ENCODE measurements at regions not wholly inside any gene's neighbourhood (a gene's known extent, or its start where the extent isn't known, plus 50 kb on each side); places are given as distances from the start of the nearest gene placed in this dataset.

GRCh38 chr13:20344836-20345490, 112.8 kb upstream of the GJB6 start:
- TF ChIP-seq EZH2 (IDR thresholded peaks at IDR 0.05; ENCODE audit: low read length) (no peak), CTCF (optimal IDR thresholded peaks at IDR 0.05 in 1 of 3, IDR thresholded peaks at IDR 0.05 in 1 of 3, conservative IDR thresholded peaks at IDR 0.05 in 1 of 3; ENCODE audit: extremely low read depth in 1 of 3, insufficient read depth in 2 of 3, low read length in 3 of 3) (no peak)
- Histone ChIP-seq H4K20me1 (ENCODE audit: control insufficient read depth, extremely low read depth, insufficient read depth, low read length) (no peaks in the 10 kb centered on the region), H3K4me2 (ENCODE audit: control insufficient read depth, extremely low read depth, insufficient read depth, low read depth, low read length) (no peak overlapping the region), H3K27ac (ENCODE audit: control insufficient read depth, insufficient read depth, low read length) (no peak overlapping the region), H3K4me1 (ENCODE audit: control insufficient read depth, extremely low read depth, insufficient read depth, low read length) (peaks cover 20% of the 10 kb centered on the region), H3K79me2 (ENCODE audit: control insufficient read depth, insufficient read depth, low read length) (no peaks in the 10 kb centered on the region), H3K27me3 (ENCODE audit: control insufficient read depth, extremely low read depth, insufficient read depth, low read length) (no peaks in the 10 kb centered on the region), H3K9me1 (ENCODE audit: control insufficient read depth, extremely low read depth, insufficient read depth, low read length) (no peaks in the 10 kb centered on the region), H3K4me3 (ENCODE audit: control insufficient read depth in 2 of 3, extremely low read depth in 1 of 3, insufficient read depth in 2 of 3, low read depth in 1 of 3, low read length in 3 of 3) (no peak overlapping the region), H3K36me3 (ENCODE audit: control insufficient read depth in 2 of 2, extremely low read depth in 1 of 2, insufficient read depth in 2 of 2, low read length in 2 of 2) (no peaks in the 10 kb centered on the region), H3K9ac (ENCODE audit: control insufficient read depth, extremely low read depth, insufficient read depth, low read length) (no peak overlapping the region), H2AFZ (ENCODE audit: control insufficient read depth, low read length) (no peak overlapping the region), H3K9me3 (ENCODE audit: control insufficient read depth, low read depth, low read length) (no peaks in the 10 kb centered on the region)
- dilution Hi-C loops (cut with MboI; ENCODE audit: extremely low pct_ligation_motif_present, low sequenced_read_pairs), result no loop called here
- no peak for DNase-seq (ENCODE audit: low read depth, low spot score)
- no peak for FAIRE-seq

- TF ChIP-seq EZH2 (IDR thresholded peaks at IDR 0.05; ENCODE audit: low read length) (no peak), CTCF (optimal IDR thresholded peaks at IDR 0.05 in 1 of 3, IDR thresholded peaks at IDR 0.05 in 1 of 3, conservative IDR thresholded peaks at IDR 0.05 in 1 of 3; ENCODE audit: extremely low read depth in 1 of 3, insufficient read depth in 2 of 3, low read length in 3 of 3) (no peak)
- Histone ChIP-seq H2AFZ (ENCODE audit: control insufficient read depth, low read length) (no peak overlapping the region), H3K9ac (ENCODE audit: control insufficient read depth, extremely low read depth, insufficient read depth, low read length) (no peak overlapping the region), H3K79me2 (ENCODE audit: control insufficient read depth, insufficient read depth, low read length) (no peaks in the 10 kb centered on the region), H3K27me3 (ENCODE audit: control insufficient read depth, extremely low read depth, insufficient read depth, low read length) (no peaks in the 10 kb centered on the region), H3K4me2 (ENCODE audit: control insufficient read depth, extremely low read depth, insufficient read depth, low read depth, low read length) (no peak overlapping the region), H3K4me1 (ENCODE audit: control insufficient read depth, extremely low read depth, insufficient read depth, low read length) (peaks cover 30% of the 10 kb centered on the region), H3K4me3 (ENCODE audit: control insufficient read depth in 2 of 3, extremely low read depth in 1 of 3, insufficient read depth in 2 of 3, low read depth in 1 of 3, low read length in 3 of 3) (no peak overlapping the region), H3K9me1 (ENCODE audit: control insufficient read depth, extremely low read depth, insufficient read depth, low read length) (no peaks in the 10 kb centered on the region), H3K36me3 (ENCODE audit: control insufficient read depth in 2 of 2, extremely low read depth in 1 of 2, insufficient read depth in 2 of 2, low read length in 2 of 2) (no peaks in the 10 kb centered on the region), H3K27ac (ENCODE audit: control insufficient read depth, insufficient read depth, low read length) (no peak overlapping the region), H4K20me1 (ENCODE audit: control insufficient read depth, extremely low read depth, insufficient read depth, low read length) (no peaks in the 10 kb centered on the region), H3K9me3 (ENCODE audit: control insufficient read depth, low read depth, low read length) (no peaks in the 10 kb centered on the region)
- dilution Hi-C loops (cut with MboI; ENCODE audit: extremely low pct_ligation_motif_present, low sequenced_read_pairs), result no loop called here
- FAIRE-seq (peak; percentile 9), DNase-seq (ENCODE audit: low read depth, low spot score) (no peak)
Observed at GRCh38 chr13:20342311-20342710, 110.2 kb upstream of the GJB6 start.

Measured in keratinocyte (primary cell).